ENCODE measurements at regions not wholly inside any gene's neighbourhood (a gene's known extent, or its start where the extent isn't known, plus 50 kb on each side); places are given as distances from the start of the nearest gene placed in this dataset.

DNA sequence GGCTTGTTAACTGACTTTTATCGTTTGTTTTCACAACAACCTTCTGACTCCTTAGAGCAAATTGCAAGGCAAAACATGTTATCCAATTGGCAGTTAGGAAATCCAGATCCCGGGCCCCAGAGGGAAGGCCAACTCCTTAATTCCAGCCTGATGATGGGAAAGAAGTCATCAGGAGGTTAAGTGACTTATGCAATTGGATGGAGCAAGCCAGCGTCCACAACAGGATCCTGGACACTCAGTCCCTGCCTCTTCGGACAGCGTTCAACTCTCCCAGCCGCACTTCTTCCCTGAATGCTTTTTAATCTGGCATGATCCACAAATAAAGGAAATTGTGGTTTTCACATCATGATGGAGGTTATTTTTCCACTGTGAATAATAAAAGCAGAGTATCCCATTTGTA, 310.1 kb downstream of the RAB28 start:
- H3K27ac Mint-ChIP-seq = no peak overlapping the region
- no peaks in the 10 kb centered on the region for H3K4me1 Mint-ChIP-seq
- no peaks in the 10 kb centered on the region for H3K9me3 Mint-ChIP-seq
- H3K27me3 Mint-ChIP-seq (ENCODE audit: low read depth) = no peaks in the 10 kb centered on the region
- CTCF ChIA-PET = no interaction called here
- no peak for ATAC-seq
- POLR2A ChIA-PET = no interaction called here
- no peak overlapping the region for H3K4me3 Mint-ChIP-seq
- no peak for DNase-seq (ENCODE audit: low spot score)
- TF ChIP-seq, protein P1, sequence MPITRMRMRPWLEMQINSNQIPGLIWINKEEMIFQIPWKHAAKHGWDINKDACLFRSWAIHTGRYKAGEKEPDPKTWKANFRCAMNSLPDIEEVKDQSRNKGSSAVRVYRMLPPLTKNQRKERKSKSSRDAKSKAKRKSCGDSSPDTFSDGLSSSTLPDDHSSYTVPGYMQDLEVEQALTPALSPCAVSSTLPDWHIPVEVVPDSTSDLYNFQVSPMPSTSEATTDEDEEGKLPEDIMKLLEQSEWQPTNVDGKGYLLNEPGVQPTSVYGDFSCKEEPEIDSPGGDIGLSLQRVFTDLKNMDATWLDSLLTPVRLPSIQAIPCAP (CRISPR knock-in tag; IDR thresholded peaks at IDR 0.05) = no peak
- TF ChIP-seq TCF7 (CRISPR knock-in tag; IDR thresholded peaks at IDR 0.05; ENCODE audit: low read depth) (no peak), JAZF1 (CRISPR knock-in tag; IDR thresholded peaks at IDR 0.05) (no peak), ZNF263 (CRISPR knock-in tag; IDR thresholded peaks at IDR 0.05; ENCODE audit: low read depth) (no peak), RORB (CRISPR knock-in tag; IDR thresholded peaks at IDR 0.05) (no peak)
- TF ChIP-seq, protein P2, sequence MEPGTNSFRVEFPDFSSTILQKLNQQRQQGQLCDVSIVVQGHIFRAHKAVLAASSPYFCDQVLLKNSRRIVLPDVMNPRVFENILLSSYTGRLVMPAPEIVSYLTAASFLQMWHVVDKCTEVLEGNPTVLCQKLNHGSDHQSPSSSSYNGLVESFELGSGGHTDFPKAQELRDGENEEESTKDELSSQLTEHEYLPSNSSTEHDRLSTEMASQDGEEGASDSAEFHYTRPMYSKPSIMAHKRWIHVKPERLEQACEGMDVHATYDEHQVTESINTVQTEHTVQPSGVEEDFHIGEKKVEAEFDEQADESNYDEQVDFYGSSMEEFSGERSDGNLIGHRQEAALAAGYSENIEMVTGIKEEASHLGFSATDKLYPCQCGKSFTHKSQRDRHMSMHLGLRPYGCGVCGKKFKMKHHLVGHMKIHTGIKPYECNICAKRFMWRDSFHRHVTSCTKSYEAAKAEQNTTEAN (CRISPR knock-in tag; IDR thresholded peaks at IDR 0.05) = no peak
- H3K36me3 Mint-ChIP-seq = no peaks in the 10 kb centered on the region

DNA sequence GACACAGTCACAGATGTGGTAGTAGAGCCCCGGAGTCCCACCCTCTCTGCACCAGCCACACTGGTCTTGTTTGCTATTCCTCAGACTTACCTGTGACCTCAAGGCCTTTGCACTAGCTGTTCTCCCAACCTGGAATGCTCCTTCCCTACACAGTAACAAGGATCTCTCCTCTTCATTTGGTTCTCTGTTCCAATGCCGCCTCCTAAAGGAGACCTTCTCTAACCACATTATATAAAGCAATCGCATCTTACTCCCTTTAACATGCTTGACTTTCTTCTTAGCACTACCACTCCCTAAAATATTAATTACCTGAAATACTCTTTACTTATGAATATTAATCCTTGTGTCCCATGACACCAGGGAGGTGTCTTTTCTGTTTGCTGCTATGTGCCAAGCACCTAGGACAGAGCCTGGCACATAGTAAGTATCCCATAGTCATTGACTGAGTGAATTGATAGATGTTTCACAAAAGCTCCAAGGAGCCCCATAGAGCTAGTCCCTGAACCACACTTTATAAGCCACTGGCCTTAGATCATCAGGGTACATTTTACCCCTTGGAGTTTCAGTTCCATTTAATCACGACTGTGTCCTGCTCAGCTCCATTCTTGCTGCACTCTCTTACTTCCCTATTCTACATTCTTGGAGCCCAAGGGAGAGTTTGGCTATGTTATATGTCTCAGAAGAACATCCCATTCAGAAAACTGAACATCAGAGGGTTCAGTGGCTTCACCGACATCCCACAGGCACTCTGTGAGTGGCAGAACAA, 312.7 kb downstream of the RAB28 start:
- TF ChIP-seq ZNF396 (CRISPR knock-in tag; IDR thresholded peaks at IDR 0.05; ENCODE audit: borderline replicate concordance) (no peak), NFE2L1 (CRISPR knock-in tag; IDR thresholded peaks at IDR 0.05) (no peak), RELA (CRISPR knock-in tag; IDR thresholded peaks at IDR 0.05; ENCODE audit: borderline replicate concordance) (no peak), ZNF138 (CRISPR knock-in tag; conservative IDR thresholded peaks at IDR 0.05) (no peak), NR3C1 (CRISPR knock-in tag; conservative IDR thresholded peaks at IDR 0.05; ENCODE audit: low read depth) (no peak), NR1H2 (CRISPR knock-in tag; IDR thresholded peaks at IDR 0.05) (no peak), ZNF671 (CRISPR knock-in tag; IDR thresholded peaks at IDR 0.05) (no peak), ZNF317 (CRISPR knock-in tag; IDR thresholded peaks at IDR 0.05; ENCODE audit: borderline replicate concordance, low read depth) (no peak), NFYB (CRISPR knock-in tag; conservative IDR thresholded peaks at IDR 0.05; ENCODE audit: low read depth) (no peak)
- TF ChIP-seq, protein P3, sequence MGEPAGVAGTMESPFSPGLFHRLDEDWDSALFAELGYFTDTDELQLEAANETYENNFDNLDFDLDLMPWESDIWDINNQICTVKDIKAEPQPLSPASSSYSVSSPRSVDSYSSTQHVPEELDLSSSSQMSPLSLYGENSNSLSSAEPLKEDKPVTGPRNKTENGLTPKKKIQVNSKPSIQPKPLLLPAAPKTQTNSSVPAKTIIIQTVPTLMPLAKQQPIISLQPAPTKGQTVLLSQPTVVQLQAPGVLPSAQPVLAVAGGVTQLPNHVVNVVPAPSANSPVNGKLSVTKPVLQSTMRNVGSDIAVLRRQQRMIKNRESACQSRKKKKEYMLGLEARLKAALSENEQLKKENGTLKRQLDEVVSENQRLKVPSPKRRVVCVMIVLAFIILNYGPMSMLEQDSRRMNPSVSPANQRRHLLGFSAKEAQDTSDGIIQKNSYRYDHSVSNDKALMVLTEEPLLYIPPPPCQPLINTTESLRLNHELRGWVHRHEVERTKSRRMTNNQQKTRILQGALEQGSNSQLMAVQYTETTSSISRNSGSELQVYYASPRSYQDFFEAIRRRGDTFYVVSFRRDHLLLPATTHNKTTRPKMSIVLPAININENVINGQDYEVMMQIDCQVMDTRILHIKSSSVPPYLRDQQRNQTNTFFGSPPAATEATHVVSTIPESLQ (CRISPR knock-in tag; IDR thresholded peaks at IDR 0.05) = no peak
- TF ChIP-seq, protein P4, sequence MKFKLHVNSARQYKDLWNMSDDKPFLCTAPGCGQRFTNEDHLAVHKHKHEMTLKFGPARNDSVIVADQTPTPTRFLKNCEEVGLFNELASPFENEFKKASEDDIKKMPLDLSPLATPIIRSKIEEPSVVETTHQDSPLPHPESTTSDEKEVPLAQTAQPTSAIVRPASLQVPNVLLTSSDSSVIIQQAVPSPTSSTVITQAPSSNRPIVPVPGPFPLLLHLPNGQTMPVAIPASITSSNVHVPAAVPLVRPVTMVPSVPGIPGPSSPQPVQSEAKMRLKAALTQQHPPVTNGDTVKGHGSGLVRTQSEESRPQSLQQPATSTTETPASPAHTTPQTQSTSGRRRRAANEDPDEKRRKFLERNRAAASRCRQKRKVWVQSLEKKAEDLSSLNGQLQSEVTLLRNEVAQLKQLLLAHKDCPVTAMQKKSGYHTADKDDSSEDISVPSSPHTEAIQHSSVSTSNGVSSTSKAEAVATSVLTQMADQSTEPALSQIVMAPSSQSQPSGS (CRISPR knock-in tag; IDR thresholded peaks at IDR 0.05; ENCODE audit: borderline replicate concordance, low read depth) = no peak
- TF ChIP-seq, protein P5, sequence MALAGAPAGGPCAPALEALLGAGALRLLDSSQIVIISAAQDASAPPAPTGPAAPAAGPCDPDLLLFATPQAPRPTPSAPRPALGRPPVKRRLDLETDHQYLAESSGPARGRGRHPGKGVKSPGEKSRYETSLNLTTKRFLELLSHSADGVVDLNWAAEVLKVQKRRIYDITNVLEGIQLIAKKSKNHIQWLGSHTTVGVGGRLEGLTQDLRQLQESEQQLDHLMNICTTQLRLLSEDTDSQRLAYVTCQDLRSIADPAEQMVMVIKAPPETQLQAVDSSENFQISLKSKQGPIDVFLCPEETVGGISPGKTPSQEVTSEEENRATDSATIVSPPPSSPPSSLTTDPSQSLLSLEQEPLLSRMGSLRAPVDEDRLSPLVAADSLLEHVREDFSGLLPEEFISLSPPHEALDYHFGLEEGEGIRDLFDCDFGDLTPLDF (CRISPR knock-in tag; IDR thresholded peaks at IDR 0.05) = no peak
- peak; percentile 44 for ATAC-seq
- Mint-ChIP-seq H3K27me3 (ENCODE audit: low read depth) (no peaks in the 10 kb centered on the region), H3K4me1 (peaks cover 4% of the 10 kb centered on the region; the same call in 1 of the 2 replicates), H3K36me3 (no peaks in the 10 kb centered on the region), H3K4me3 (no peak overlapping the region), H3K9me3 (no peaks in the 10 kb centered on the region), H3K27ac (no peak overlapping the region)
- ChIA-PET POLR2A (interaction anchor here (0.7 kb wide), 1 partner anchor 376 kb away, joined by 3 read pairs; no protein-coding TSS in a partner anchor), CTCF (interaction anchor here (0.6 to 1.5 kb wide), 2 partner anchors 30 to 319 kb away, joined by 4 to 8 read pairs; no protein-coding TSS in a partner anchor)
- no peak for DNase-seq (ENCODE audit: low spot score)
